ENCODE measurements at regions not wholly inside any gene's neighbourhood (a gene's known extent, or its start where the extent isn't known, plus 50 kb on each side); places are given as distances from the start of the nearest gene placed in this dataset.
"Not testable (repeated sequence)": the region's sequence is repeated elsewhere in the genome, so short reads cannot be mapped to it uniquely, and the experiment has no call there.

GRCh38 chr1:173269490-173270230 lies 62.5 kb upstream of the TNFSF4 start:
- H3K27me3 ChIP-seq = no peaks in the 10 kb centered on the region
- H2AFZ ChIP-seq = no peak overlapping the region
- H3K4me1 ChIP-seq (ENCODE audit: insufficient read depth) = no peaks in the 10 kb centered on the region
- no peak overlapping the region for H3K27ac ChIP-seq
- no peaks in the 10 kb centered on the region for H3K36me3 ChIP-seq (replicated peaks; ENCODE audit: insufficient read depth, low read depth)
- H3K9me2 ChIP-seq (replicated peaks; ENCODE audit: insufficient read depth) = no peaks in the 10 kb centered on the region
- no peaks in the 10 kb centered on the region for H3K9me3 ChIP-seq (ENCODE audit: low read depth)
- WGBS (ENCODE audit: low lambda C conversion rate, missing lambda C conversion rate) = 74% methylated on average over 2 of the region's 2 CpGs
- H4K20me1 ChIP-seq (ENCODE audit: insufficient read depth, poor library complexity, severe bottlenecking) = no peaks in the 10 kb centered on the region
- no peak overlapping the region for H3K4me3 ChIP-seq
- TF ChIP-seq EZH2phosphoT487 (IDR thresholded peaks at IDR 0.05; ENCODE audit: low read depth, severe bottlenecking, unreplicated experiment) = no peak
- no peak for DNase-seq (ENCODE audit: low spot score)
- no peaks in the 10 kb centered on the region for H3K79me2 ChIP-seq
- no peak overlapping the region for H3K4me2 ChIP-seq

- WGBS (ENCODE audit: low lambda C conversion rate, missing lambda C conversion rate) = 96% methylated on average over 2 of the region's 2 CpGs
- H3K4me3 ChIP-seq = no peak overlapping the region
- no peaks in the 10 kb centered on the region for H3K9me3 ChIP-seq (ENCODE audit: low read depth)
- no peak for TF ChIP-seq CTCF (IDR thresholded peaks at IDR 0.05; ENCODE audit: poor library complexity)
- TF ChIP-seq EZH2phosphoT487 (IDR thresholded peaks at IDR 0.05; ENCODE audit: low read depth, severe bottlenecking, unreplicated experiment) = no peak
- TF ChIP-seq EZH2 (IDR thresholded peaks at IDR 0.05; ENCODE audit: borderline replicate concordance) = no peak
- H3K4me1 ChIP-seq (ENCODE audit: insufficient read depth) = no peaks in the 10 kb centered on the region
- no peak overlapping the region for H3K4me2 ChIP-seq
- H3K27ac ChIP-seq = no peak overlapping the region
- DNase-seq (ENCODE audit: low spot score) = no peak
- H3K27me3 ChIP-seq = no peaks in the 10 kb centered on the region
- H3K9me2 ChIP-seq (replicated peaks; ENCODE audit: insufficient read depth) = no peaks in the 10 kb centered on the region
- no peaks in the 10 kb centered on the region for H4K20me1 ChIP-seq (ENCODE audit: insufficient read depth, poor library complexity, severe bottlenecking)
- H2AFZ ChIP-seq = no peak overlapping the region
- no peaks in the 10 kb centered on the region for H3K79me2 ChIP-seq
- no peaks in the 10 kb centered on the region for H3K36me3 ChIP-seq (replicated peaks; ENCODE audit: insufficient read depth, low read depth)
Observed at GRCh38 chr1:173270243-173270642, 63.1 kb upstream of the TNFSF4 start.

GRCh38 chr1:173271021-173271420 lies 63.9 kb upstream of the TNFSF4 start:
- not testable (repeated sequence) for H3K36me3 ChIP-seq (replicated peaks; ENCODE audit: insufficient read depth, low read depth); H3K27me3 ChIP-seq; H3K4me1 ChIP-seq (ENCODE audit: insufficient read depth); H3K79me2 ChIP-seq; H3K9me3 ChIP-seq (ENCODE audit: low read depth); DNase-seq (ENCODE audit: low spot score); H3K4me3 ChIP-seq; H2AFZ ChIP-seq; H3K27ac ChIP-seq; H3K9me2 ChIP-seq (replicated peaks; ENCODE audit: insufficient read depth); H3K4me2 ChIP-seq; H4K20me1 ChIP-seq (ENCODE audit: insufficient read depth, poor library complexity, severe bottlenecking)
- 89% methylated on average over 1 of the region's 1 CpG for WGBS (ENCODE audit: low lambda C conversion rate, missing lambda C conversion rate)

- H3K4me3 ChIP-seq = no peak overlapping the region
- no peaks in the 10 kb centered on the region for H3K9me2 ChIP-seq (replicated peaks; ENCODE audit: insufficient read depth)
- H3K9me3 ChIP-seq (ENCODE audit: low read depth) = no peaks in the 10 kb centered on the region
- no peaks in the 10 kb centered on the region for H3K36me3 ChIP-seq (replicated peaks; ENCODE audit: insufficient read depth, low read depth)
- no peaks in the 10 kb centered on the region for H4K20me1 ChIP-seq (ENCODE audit: insufficient read depth, poor library complexity, severe bottlenecking)
- no peak overlapping the region for H3K4me2 ChIP-seq
- no peak overlapping the region for H2AFZ ChIP-seq
- no peaks in the 10 kb centered on the region for H3K27me3 ChIP-seq
- no peak for DNase-seq (ENCODE audit: low spot score)
- H3K79me2 ChIP-seq = no peaks in the 10 kb centered on the region
- no peak for TF ChIP-seq EZH2phosphoT487 (IDR thresholded peaks at IDR 0.05; ENCODE audit: low read depth, severe bottlenecking, unreplicated experiment)
- TF ChIP-seq EZH2 (IDR thresholded peaks at IDR 0.05; ENCODE audit: borderline replicate concordance) = no peak
- no peak for TF ChIP-seq CTCF (IDR thresholded peaks at IDR 0.05; ENCODE audit: poor library complexity)
- H3K4me1 ChIP-seq (ENCODE audit: insufficient read depth) = no peaks in the 10 kb centered on the region
- no peak overlapping the region for H3K27ac ChIP-seq
- whole genome bisulfite sequencing (ENCODE audit: low lambda C conversion rate, missing lambda C conversion rate) = 24% methylated on average over 1 of the region's 1 CpG
Observed at GRCh38 chr1:173275496-173275895, 68.4 kb upstream of the TNFSF4 start.
